Hepatocyte (in vitro differentiated cells): ENCODE measurements at regions not wholly inside any gene's neighbourhood (a gene's known extent, or its start where the extent isn't known, plus 50 kb on each side); places are given as distances from the start of the nearest gene placed in this dataset.

ENCODE experiments used
- EZH2 ChIP-seq: fragments of 200-600 bp; sonication (generic); IDR thresholded peaks from 2 replicates; pipeline ENCODE4 v1.6.1; 2016; ENCODE audit warnings: antibody characterized with exemption, mild to moderate bottlenecking, borderline replicate concordance
- TF ChIP-seq, protein P1 (sequence below): fragments of 200-600 bp; sonication (generic); IDR thresholded peaks from 2 replicates; pipeline ENCODE4 v1.5.1; 2016; ENCODE audit warnings: antibody characterized with exemption, mild to moderate bottlenecking; ENCODE audit not compliant: poor library complexity

DNA sequence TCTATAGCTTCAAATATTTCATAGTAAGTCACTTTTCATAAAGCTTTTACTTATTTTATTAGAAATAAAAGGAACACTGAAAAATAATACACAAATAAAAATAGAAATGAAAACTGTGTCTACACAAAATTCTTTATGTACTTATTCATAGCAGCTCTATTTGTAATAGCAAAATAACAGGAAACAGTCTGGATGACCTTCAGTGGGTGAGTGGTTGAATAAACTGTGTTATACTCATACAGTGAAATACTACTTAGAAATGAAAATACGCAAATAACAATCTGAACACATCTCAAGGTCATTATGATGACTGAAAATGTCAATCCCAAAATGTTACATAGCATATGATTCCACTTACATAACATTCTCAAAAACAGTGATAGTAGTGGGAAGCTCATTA, 138.7 kb upstream of the PCLO start:
- TF ChIP-seq, protein P1, sequence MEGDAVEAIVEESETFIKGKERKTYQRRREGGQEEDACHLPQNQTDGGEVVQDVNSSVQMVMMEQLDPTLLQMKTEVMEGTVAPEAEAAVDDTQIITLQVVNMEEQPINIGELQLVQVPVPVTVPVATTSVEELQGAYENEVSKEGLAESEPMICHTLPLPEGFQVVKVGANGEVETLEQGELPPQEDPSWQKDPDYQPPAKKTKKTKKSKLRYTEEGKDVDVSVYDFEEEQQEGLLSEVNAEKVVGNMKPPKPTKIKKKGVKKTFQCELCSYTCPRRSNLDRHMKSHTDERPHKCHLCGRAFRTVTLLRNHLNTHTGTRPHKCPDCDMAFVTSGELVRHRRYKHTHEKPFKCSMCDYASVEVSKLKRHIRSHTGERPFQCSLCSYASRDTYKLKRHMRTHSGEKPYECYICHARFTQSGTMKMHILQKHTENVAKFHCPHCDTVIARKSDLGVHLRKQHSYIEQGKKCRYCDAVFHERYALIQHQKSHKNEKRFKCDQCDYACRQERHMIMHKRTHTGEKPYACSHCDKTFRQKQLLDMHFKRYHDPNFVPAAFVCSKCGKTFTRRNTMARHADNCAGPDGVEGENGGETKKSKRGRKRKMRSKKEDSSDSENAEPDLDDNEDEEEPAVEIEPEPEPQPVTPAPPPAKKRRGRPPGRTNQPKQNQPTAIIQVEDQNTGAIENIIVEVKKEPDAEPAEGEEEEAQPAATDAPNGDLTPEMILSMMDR = no peak
- no peak for TF ChIP-seq EZH2
